Gastrocnemius medialis (tissue), 4 donors: ENCODE measurements at regions not wholly inside any gene's neighbourhood (a gene's known extent, or its start where the extent isn't known, plus 50 kb on each side); places are given as distances from the start of the nearest gene placed in this dataset.

ENCODE experiments used
- ATAC-seq, 2 donors: fragments of 150-250 bp; one replicate each; pipeline ENCODE4 v1.9.1; 2016
- DNase-seq, 2 donors: peaks; one replicate each; pipeline ENCODE4 v3.0.0-alpha.2; 2019
- H3K27ac ChIP-seq, 4 donors: fragments of 200-600 bp; sonication (generic); 1 replicate in 1 of 4; 2 replicates in 3 of 4; pipeline ENCODE4 v1.5.1; 2016 to 2018; ENCODE audit warnings: mild to moderate bottlenecking in 2 of 4, moderate library complexity in 1 of 4
- H3K27me3 ChIP-seq, 3 donors: fragments of 200-600 bp; sonication (generic) in 2 of 3; 1 replicate in 1 of 3; 2 replicates in 2 of 3; pipeline versions ENCODE4 v1.5.1 to v1.6.0; 2016 to 2019; ENCODE audit warnings: mild to moderate bottlenecking in 1 of 3, moderate library complexity in 1 of 3
- H3K36me3 ChIP-seq, 2 donors: fragments of 200-600 bp; sonication (generic) in 1 of 2; one replicate each; pipeline ENCODE4 v1.5.1; 2017 to 2018
- H3K4me1 ChIP-seq, 2 donors: fragments of 200-600 bp; sonication (generic) in 1 of 2; one replicate each; pipeline ENCODE4 v1.5.1; 2016 to 2017; ENCODE audit warnings: mild to moderate bottlenecking in 2 of 2
- H3K4me3 ChIP-seq, 4 donors: fragments of 200-600 bp; sonication (generic) in 3 of 4; 1 replicate in 1 of 4; 2 replicates in 3 of 4; pipeline ENCODE4 v1.5.1; 2016 to 2019; ENCODE audit warnings: mild to moderate bottlenecking in 2 of 4
- H3K9me3 ChIP-seq, 3 donors: fragments of 200-600 bp; sonication (generic) in 2 of 3; 1 replicate in 1 of 3; 2 replicates in 2 of 3; pipeline ENCODE4 v1.5.1; 2016 to 2019
- CTCF ChIP-seq, 5 experiments: fragments of 450-650 bp in 3 of 5; fragments of 200-600 bp in 2 of 5; sonication (generic) in 2 of 5; IDR thresholded peaks in 4 of 5; conservative IDR thresholded peaks in 1 of 5; 1 replicate in 4 of 5; 2 replicates in 1 of 5; pipeline ENCODE4 v1.5.1; 2016 to 2019; ENCODE audit warnings: antibody characterized with exemption in 5 of 5, mild to moderate bottlenecking in 3 of 5, moderate library complexity in 3 of 5
- POLR2A ChIP-seq, 2 donors: fragments of 450-650 bp; IDR thresholded peaks; one replicate each; pipeline ENCODE4 v1.6.1; 2017; ENCODE audit warnings: antibody characterized with exemption in 2 of 2, mild to moderate bottlenecking in 2 of 2, moderate library complexity in 2 of 2
- in situ Hi-C, 4 donors: fragments of 200-750 bp; cut with MboI; loops; one replicate each; pipeline versions ENCODE4 v1.15.0 to v1.8.0; 2017; ENCODE audit warnings: low sequenced_read_pairs in 4 of 4
- intact Hi-C: fragments of 100-400 bp; cut with DNase I; formaldehyde crosslinking; loops from one replicate; pipeline ENCODE4 v1.15.1; 2023; ENCODE audit warnings: low total_unique reads

GRCh38 chr2:143893371-143893770, 626.5 kb downstream of the ZEB2 start:
- in situ Hi-C loops: no loop called here
- TF ChIP-seq CTCF (IDR thresholded peaks at IDR 0.05 in 4 of 5, conservative IDR thresholded peaks at IDR 0.05 in 1 of 5) (no peak), POLR2A (IDR thresholded peaks at IDR 0.05) (no peak)
- H3K27me3 ChIP-seq: no peaks in the 10 kb centered on the region
- no peak overlapping the region for H3K4me3 ChIP-seq
- no peaks in the 10 kb centered on the region for H3K9me3 ChIP-seq
- no peaks in the 10 kb centered on the region for H3K36me3 ChIP-seq
- no peak overlapping the region for H3K27ac ChIP-seq
- intact Hi-C loops: no loop called here
- no peak for DNase-seq
- no peaks in the 10 kb centered on the region for H3K4me1 ChIP-seq
- no peak for ATAC-seq

GRCh38 chr2:143891879-143892308, 628.0 kb downstream of the ZEB2 start:
- Histone ChIP-seq H3K4me1 (no peaks in the 10 kb centered on the region), H3K27me3 (no peaks in the 10 kb centered on the region), H3K9me3 (no peaks in the 10 kb centered on the region), H3K27ac (no peak overlapping the region), H3K4me3 (no peak overlapping the region), H3K36me3 (no peaks in the 10 kb centered on the region)
- in situ Hi-C loops: no loop called here
- no peak for TF ChIP-seq CTCF (IDR thresholded peaks at IDR 0.05 in 4 of 5, conservative IDR thresholded peaks at IDR 0.05 in 1 of 5)
- no peak for TF ChIP-seq POLR2A (IDR thresholded peaks at IDR 0.05)
- ATAC-seq (no peak), DNase-seq (no peak)
- intact Hi-C loops: no loop called here

- TF ChIP-seq CTCF (IDR thresholded peaks at IDR 0.05 in 4 of 5, conservative IDR thresholded peaks at IDR 0.05 in 1 of 5) (no peak), POLR2A (IDR thresholded peaks at IDR 0.05) (no peak)
- ATAC-seq (no peak), DNase-seq (no peak)
- Histone ChIP-seq H3K9me3 (no peaks in the 10 kb centered on the region), H3K36me3 (no peaks in the 10 kb centered on the region), H3K27ac (no peak overlapping the region), H3K27me3 (no peaks in the 10 kb centered on the region), H3K4me3 (no peak overlapping the region), H3K4me1 (no peaks in the 10 kb centered on the region)
- in situ Hi-C loops (no loop called here), intact Hi-C loops (no loop called here)
Observed at GRCh38 chr2:143890798-143891197, 629.1 kb downstream of the ZEB2 start.

GRCh38 chr2:143889216-143889615, 630.7 kb downstream of the ZEB2 start:
- Histone ChIP-seq H3K27me3 (no peaks in the 10 kb centered on the region), H3K9me3 (no peaks in the 10 kb centered on the region)
- TF ChIP-seq CTCF (IDR thresholded peaks at IDR 0.05 in 4 of 5, conservative IDR thresholded peaks at IDR 0.05 in 1 of 5) (no peak), POLR2A (IDR thresholded peaks at IDR 0.05) (no peak)

GRCh38 chr2:143885461-143885860, 634.5 kb downstream of the ZEB2 start:
- TF ChIP-seq POLR2A (IDR thresholded peaks at IDR 0.05) (no peak), CTCF (IDR thresholded peaks at IDR 0.05 in 4 of 5, conservative IDR thresholded peaks at IDR 0.05 in 1 of 5) (no peak)
- H3K27me3 ChIP-seq: no peaks in the 10 kb centered on the region
- no peaks in the 10 kb centered on the region for H3K9me3 ChIP-seq
- intact Hi-C loops (no loop called here), in situ Hi-C loops (no loop called here)
- H3K27ac ChIP-seq: no peak overlapping the region
- H3K36me3 ChIP-seq: no peaks in the 10 kb centered on the region
- no peak for DNase-seq
- no peak for ATAC-seq
- no peaks in the 10 kb centered on the region for H3K4me1 ChIP-seq
- H3K4me3 ChIP-seq: no peak overlapping the region

More at GRCh38 chr2:143889216-143889615, 630.7 kb downstream of the ZEB2 start:
- intact Hi-C loops: no loop called here
- H3K36me3 ChIP-seq: no peaks in the 10 kb centered on the region
- ATAC-seq: no peak
- H3K27ac ChIP-seq: no peak overlapping the region
- in situ Hi-C loops: no loop called here
- H3K4me1 ChIP-seq: no peaks in the 10 kb centered on the region
- H3K4me3 ChIP-seq: no peak overlapping the region
- no peak for DNase-seq
